Suprapubic skin (tissue), 4 donors: ENCODE measurements at regions not wholly inside any gene's neighbourhood (a gene's known extent, or its start where the extent isn't known, plus 50 kb on each side); places are given as distances from the start of the nearest gene placed in this dataset.

Experiments used
- DNase-seq, 2 donors: peaks; one replicate each; pipeline ENCODE4 v3.0.0-alpha.2; 2019; ENCODE audit warnings: low spot score in 2 of 2
- H3K27ac ChIP-seq: fragments of 200-600 bp; sonication (generic); one replicate; pipeline ENCODE4 v1.5.1; 2019
- H3K27me3 ChIP-seq: fragments of 200-600 bp; sonication (generic); one replicate; pipeline ENCODE4 v1.5.1; 2019
- H3K36me3 ChIP-seq: fragments of 200-600 bp; sonication (generic); one replicate; pipeline ENCODE4 v1.5.1; 2019
- H3K4me1 ChIP-seq: fragments of 200-600 bp; sonication (generic); one replicate; pipeline ENCODE4 v1.5.1; 2019
- H3K4me3 ChIP-seq: fragments of 200-600 bp; sonication (generic); one replicate; pipeline ENCODE4 v1.5.1; 2019; ENCODE audit warnings: mild to moderate bottlenecking
- H3K9me3 ChIP-seq: fragments of 200-600 bp; sonication (generic); one replicate; pipeline ENCODE4 v1.5.1; 2019
- CTCF ChIP-seq, 2 donors: fragments of 200-600 bp in 1 of 2; fragments of 450-650 bp in 1 of 2; sonication (generic) in 1 of 2; IDR thresholded peaks; one replicate each; pipeline ENCODE4 v1.5.1; 2016 to 2019; ENCODE audit warnings: antibody characterized with exemption in 2 of 2, mild to moderate bottlenecking in 1 of 2, moderate library complexity in 1 of 2
- EP300 ChIP-seq: sonication (generic); formaldehyde crosslinking; IDR thresholded peaks from one replicate; pipeline ENCODE4 v1.6.1; 2017; ENCODE audit warnings: antibody characterized with exemption
- POLR2A ChIP-seq, 2 donors: fragments of 450-650 bp; IDR thresholded peaks; one replicate each; pipeline ENCODE4 v1.6.1; 2017; ENCODE audit warnings: antibody characterized with exemption in 2 of 2, mild to moderate bottlenecking in 2 of 2, moderate library complexity in 2 of 2
- POLR2AphosphoS5 ChIP-seq, 3 donors: sonication (generic); formaldehyde crosslinking; IDR thresholded peaks; one replicate each; pipeline ENCODE4 v1.6.1; 2017; ENCODE audit warnings: antibody characterized with exemption in 3 of 3
- WGBS: methylation state at CpG from one replicate; pipeline ENCODE4 v1.1.5; 2018; 5-methylcytosine and 5-hydroxymethylcytosine counted together

- DNase-seq, result no peak
- H3K27me3 ChIP-seq, result no peaks in the 10 kb centered on the region
- no peaks in the 10 kb centered on the region for H3K9me3 ChIP-seq
- H3K27ac ChIP-seq, result no peak overlapping the region
- no peaks in the 10 kb centered on the region for H3K36me3 ChIP-seq
- no peaks in the 10 kb centered on the region for H3K4me1 ChIP-seq
- TF ChIP-seq CTCF (IDR thresholded peaks at IDR 0.05), result no peak
- no peak for TF ChIP-seq POLR2A (IDR thresholded peaks at IDR 0.05)
- no peak overlapping the region for H3K4me3 ChIP-seq
Observed at GRCh38 chrX:108811891-108812290, 75.5 kb upstream of the IRS4 start.

- Histone ChIP-seq H3K4me1 (no peaks in the 10 kb centered on the region), H3K4me3 (no peak overlapping the region), H3K27ac (no peak overlapping the region), H3K27me3 (no peaks in the 10 kb centered on the region), H3K36me3 (no peaks in the 10 kb centered on the region), H3K9me3 (no peaks in the 10 kb centered on the region)
- TF ChIP-seq EP300 (no peak), CTCF (IDR thresholded peaks at IDR 0.05) (no peak), POLR2A (IDR thresholded peaks at IDR 0.05) (no peak), POLR2AphosphoS5 (IDR thresholded peaks at IDR 0.05) (no peak)
- WGBS, result 83% methylated on average over 2 of the region's 3 CpGs
- DNase-seq, result no peak
Observed at GRCh38 chrX:108795240-108795639, 58.9 kb upstream of the IRS4 start.
